Activated CD8-positive, alpha-beta T cell treated with anti-CD3 and anti-CD28 coated beads for 36 hours (primary cell): ENCODE measurements at regions not wholly inside any gene's neighbourhood (a gene's known extent, or its start where the extent isn't known, plus 50 kb on each side); places are given as distances from the start of the nearest gene placed in this dataset.

ENCODE experiments used
- ATAC-seq: fragments of 200-7000 bp; cut with Tn5 transposase; one replicate; pipeline ENCODE4 v1.10.0; 2021; ENCODE audit warnings: mild to moderate bottlenecking, moderate library complexity
- CTCF ChIA-PET: fragments of 350-600 bp; sonication (Branson Sonifier 250); formaldehyde crosslinking; loops from one replicate; lab custom pipeline; 2021; ENCODE audit warnings: antibody characterized with exemption; lab: Charles Lee
- POLR2A ChIA-PET: fragments of 350-600 bp; sonication (Branson Sonifier 250); formaldehyde crosslinking; loops from one replicate; lab custom pipeline; 2021; ENCODE audit warnings: antibody characterized with exemption; lab: Charles Lee
- DNase-seq: peaks from one replicate; pipeline ENCODE4 v3.0.0-alpha.2; 2020
- H3K27ac Mint-ChIP-seq: one replicate; pipeline ENCODE4 v1.8.0; 2021; ENCODE audit warnings: mild to moderate bottlenecking, mixed read lengths
- H3K27me3 Mint-ChIP-seq: one replicate; pipeline ENCODE4 v1.8.0; 2021; ENCODE audit warnings: mixed read lengths
- H3K36me3 Mint-ChIP-seq: one replicate; pipeline ENCODE4 v1.8.0; 2021; ENCODE audit warnings: low read depth, mixed read lengths
- H3K4me1 Mint-ChIP-seq: one replicate; pipeline ENCODE4 v1.8.0; 2021; ENCODE audit warnings: low read depth, mixed read lengths
- H3K4me3 Mint-ChIP-seq: one replicate; pipeline ENCODE4 v1.8.0; 2021; ENCODE audit warnings: mild to moderate bottlenecking, moderate library complexity, mixed read lengths
- H3K9me3 Mint-ChIP-seq: one replicate; pipeline ENCODE4 v1.8.0; 2021; ENCODE audit warnings: mixed read lengths
- CTCF ChIP-seq: fragments of 200-600 bp; IDR thresholded peaks from one replicate; pipeline ENCODE4 v1.8.0; 2022; ENCODE audit warnings: antibody characterized with exemption, mild to moderate bottlenecking
- intact Hi-C: fragments of 100-400 bp; cut with micrococcal nuclease; formaldehyde crosslinking; loops from one replicate; pipeline ENCODE4 v1.10.0; 2022

- intact Hi-C loops: no loop called here
Measured at GRCh38 chr2:133737242-133737993, 169.2 kb upstream of the NCKAP5 start.

GRCh38 chr2:133739039-133739438, 170.8 kb upstream of the NCKAP5 start:
- no peaks in the 10 kb centered on the region for H3K4me1 Mint-ChIP-seq

More at GRCh38 chr2:133737242-133737993, 169.2 kb upstream of the NCKAP5 start:
- ATAC-seq (no peak), DNase-seq (no peak)
- ChIA-PET POLR2A (no interaction called here), CTCF (no interaction called here)
- no peaks in the 10 kb centered on the region for H3K4me1 Mint-ChIP-seq
- no peak overlapping the region for H3K27ac Mint-ChIP-seq
- no peak for TF ChIP-seq CTCF
- no peak overlapping the region for H3K4me3 Mint-ChIP-seq
- H3K9me3 Mint-ChIP-seq: peaks cover 3% of the 10 kb centered on the region
- no peaks in the 10 kb centered on the region for H3K27me3 Mint-ChIP-seq
- H3K36me3 Mint-ChIP-seq: no peaks in the 10 kb centered on the region

GRCh38 chr2:133740500-133740899, 172.2 kb upstream of the NCKAP5 start:
- no peak for TF ChIP-seq CTCF
- H3K4me3 Mint-ChIP-seq: no peak overlapping the region
- ATAC-seq (no peak), DNase-seq (no peak)
- intact Hi-C loops: no loop called here
- H3K4me1 Mint-ChIP-seq: no peaks in the 10 kb centered on the region
- no peaks in the 10 kb centered on the region for H3K36me3 Mint-ChIP-seq
- H3K9me3 Mint-ChIP-seq: no peaks in the 10 kb centered on the region
- no peak overlapping the region for H3K27ac Mint-ChIP-seq
- POLR2A ChIA-PET: no interaction called here
- H3K27me3 Mint-ChIP-seq: no peaks in the 10 kb centered on the region
- CTCF ChIA-PET: no interaction called here

More at GRCh38 chr2:133739039-133739438, 170.8 kb upstream of the NCKAP5 start:
- Mint-ChIP-seq H3K27ac (no peak overlapping the region), H3K9me3 (no peaks in the 10 kb centered on the region), H3K4me3 (no peak overlapping the region), H3K36me3 (no peaks in the 10 kb centered on the region), H3K27me3 (no peaks in the 10 kb centered on the region)
- DNase-seq (no peak), ATAC-seq (no peak)
- ChIA-PET CTCF (no interaction called here), POLR2A (no interaction called here)
- intact Hi-C loops: no loop called here
- TF ChIP-seq CTCF: no peak

- H3K9me3 Mint-ChIP-seq: no peaks in the 10 kb centered on the region
- no peaks in the 10 kb centered on the region for H3K4me1 Mint-ChIP-seq
- intact Hi-C loops: no loop called here
Measured at GRCh38 chr2:133748007-133748700, 179.9 kb upstream of the NCKAP5 start.

More at GRCh38 chr2:133748007-133748700, 179.9 kb upstream of the NCKAP5 start:
- H3K27ac Mint-ChIP-seq: no peak overlapping the region
- ChIA-PET CTCF (no interaction called here), POLR2A (no interaction called here)
- H3K27me3 Mint-ChIP-seq: no peaks in the 10 kb centered on the region
- DNase-seq (no peak), ATAC-seq (no peak)
- H3K36me3 Mint-ChIP-seq: no peaks in the 10 kb centered on the region
- TF ChIP-seq CTCF: no peak
- H3K4me3 Mint-ChIP-seq: no peak overlapping the region
